HG03354 (cell line): ENCODE measurements at regions not wholly inside any gene's neighbourhood (a gene's known extent, or its start where the extent isn't known, plus 50 kb on each side); places are given as distances from the start of the nearest gene placed in this dataset.

Source experiments
- ATAC-seq: cut with Tn5 transposase; IDR thresholded peaks from one replicate; pipeline ENCODE4 v1.9.1; 2021; ENCODE audit warnings: mild to moderate bottlenecking; ENCODE audit not compliant: unreplicated experiment, poor library complexity, severe bottlenecking

DNA sequence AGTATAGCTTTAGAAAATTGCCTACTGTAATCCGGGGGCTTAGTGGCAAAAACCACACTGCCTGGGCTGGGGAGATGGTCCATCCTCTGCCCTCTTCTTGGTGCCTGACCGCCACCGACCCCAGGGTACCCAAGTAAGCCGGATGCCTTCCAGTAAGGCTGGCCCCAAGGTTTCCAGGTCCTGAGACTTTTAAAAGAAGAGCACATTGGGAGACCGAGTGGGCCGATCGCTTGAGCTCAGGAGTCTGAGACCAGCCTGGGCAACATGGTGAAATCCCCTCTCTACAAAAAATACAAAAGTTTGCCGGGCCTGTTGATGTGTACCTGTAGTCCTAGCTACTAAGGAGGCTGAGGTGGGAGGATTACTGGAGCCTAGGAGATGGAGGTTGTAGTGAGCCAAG, 406.7 kb upstream of the IRX4 start:
- ATAC-seq, result no peak

- no peak for ATAC-seq
Observed at GRCh38 chr5:2288968-2289367, 406.2 kb upstream of the IRX4 start.

GRCh38 chr5:2288466-2288865, 405.7 kb upstream of the IRX4 start:
- ATAC-seq, result no peak

- no peak for ATAC-seq
Observed at GRCh38 chr5:2286250-2286649, 403.5 kb upstream of the IRX4 start.

DNA sequence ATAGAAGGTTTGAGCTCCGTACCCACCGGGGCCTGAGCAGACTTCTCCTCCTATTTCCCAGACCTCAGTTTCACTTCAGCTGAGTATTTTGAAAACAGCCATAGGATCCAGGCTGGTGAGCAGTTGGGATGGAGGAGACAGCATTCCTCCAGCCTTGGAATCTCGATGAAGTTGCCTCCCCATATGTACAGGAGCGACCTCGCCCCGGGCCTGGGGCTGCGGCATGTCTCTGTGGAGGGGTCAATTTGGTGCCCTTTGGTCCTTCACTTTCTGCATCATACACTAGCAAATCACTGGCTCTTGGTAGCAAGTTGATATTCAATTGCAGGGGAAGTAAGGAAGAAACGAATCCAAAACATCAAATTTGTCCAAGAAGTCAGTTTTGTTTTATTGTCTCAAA, 402.0 kb upstream of the IRX4 start:
- ATAC-seq, result no peak

DNA sequence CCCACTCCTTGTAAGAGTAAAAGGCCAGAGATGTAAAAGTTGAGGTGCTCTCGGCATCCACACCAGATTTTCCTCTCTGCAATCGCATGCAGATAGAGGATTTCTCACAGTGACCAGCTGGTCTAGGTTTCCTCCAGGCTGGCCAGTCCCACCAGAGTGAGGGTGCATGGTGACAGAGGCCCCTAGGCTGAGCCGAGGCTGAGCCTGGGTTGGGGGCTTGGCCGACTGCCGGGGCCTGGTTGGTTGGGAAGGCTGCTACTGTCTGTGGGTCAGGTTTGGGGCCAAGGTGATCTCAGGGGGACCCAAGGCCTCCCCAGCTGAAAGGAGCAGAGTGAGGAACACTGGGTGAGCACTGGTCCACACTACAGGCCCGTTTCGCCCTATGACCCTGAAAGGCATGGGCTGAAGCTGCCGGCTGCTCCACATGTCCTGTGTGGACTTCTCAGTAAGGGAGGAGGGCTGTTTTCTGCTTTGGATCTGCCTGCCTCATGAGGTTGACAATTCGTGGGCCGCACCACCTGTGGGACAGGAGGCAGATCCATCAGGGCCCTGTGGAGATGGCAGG, 400.8 kb upstream of the IRX4 start:
- no peak for ATAC-seq

DNA sequence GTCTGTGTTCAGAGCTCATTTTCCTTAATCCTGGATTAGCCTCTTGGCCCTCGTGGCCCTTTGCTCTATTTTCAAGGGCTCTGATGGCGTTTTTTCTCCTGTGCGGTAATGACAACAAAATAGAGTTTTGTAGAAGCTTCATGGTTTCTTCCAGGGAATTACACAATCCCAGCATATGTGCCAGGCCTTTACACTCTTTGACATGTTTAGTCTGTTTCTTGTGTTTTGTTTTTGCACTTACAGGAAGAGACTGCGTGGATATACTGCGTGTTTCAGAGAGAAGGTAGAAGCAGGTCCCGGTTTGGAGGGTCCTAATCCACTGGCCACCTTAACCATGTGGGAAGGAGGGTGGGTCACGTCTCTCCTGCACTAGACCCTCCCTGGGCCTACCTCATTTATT, 400.2 kb upstream of the IRX4 start:
- no peak for ATAC-seq

GRCh38 chr5:2282034-2282690, 399.4 kb upstream of the IRX4 start:
- no peak for ATAC-seq

- no peak for ATAC-seq
Observed at GRCh38 chr5:2281446-2281845, 398.7 kb upstream of the IRX4 start.

DNA sequence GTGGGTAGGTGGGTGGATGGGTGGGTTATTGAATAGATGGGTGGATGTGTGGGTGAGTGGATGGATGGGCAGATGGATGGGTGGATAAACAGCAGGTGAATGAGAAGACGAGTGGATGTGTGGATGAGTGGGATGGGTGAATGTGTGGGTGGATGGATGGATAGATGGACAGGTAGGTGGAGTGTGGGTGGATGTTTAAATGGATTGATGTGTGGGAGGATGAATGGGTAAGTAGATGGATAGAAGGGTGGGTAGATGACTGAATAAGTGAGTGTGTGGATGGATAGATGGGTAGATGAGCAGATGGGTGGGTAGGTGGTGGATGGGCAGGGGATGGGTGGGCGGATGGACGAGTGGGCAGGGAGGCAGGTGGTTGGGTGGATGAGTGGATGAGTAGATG, 397.6 kb upstream of the IRX4 start:
- ATAC-seq, result no peak

GRCh38 chr5:2278825-2279456, 396.2 kb upstream of the IRX4 start:
- ATAC-seq, result no peak

- ATAC-seq, result no peak
Observed at GRCh38 chr5:2277886-2278285, 395.2 kb upstream of the IRX4 start.

GRCh38 chr5:2276101-2276500, 393.4 kb upstream of the IRX4 start:
- no peak for ATAC-seq

GRCh38 chr5:2272755-2273154, 390.0 kb upstream of the IRX4 start:
- ATAC-seq, result no peak

DNA sequence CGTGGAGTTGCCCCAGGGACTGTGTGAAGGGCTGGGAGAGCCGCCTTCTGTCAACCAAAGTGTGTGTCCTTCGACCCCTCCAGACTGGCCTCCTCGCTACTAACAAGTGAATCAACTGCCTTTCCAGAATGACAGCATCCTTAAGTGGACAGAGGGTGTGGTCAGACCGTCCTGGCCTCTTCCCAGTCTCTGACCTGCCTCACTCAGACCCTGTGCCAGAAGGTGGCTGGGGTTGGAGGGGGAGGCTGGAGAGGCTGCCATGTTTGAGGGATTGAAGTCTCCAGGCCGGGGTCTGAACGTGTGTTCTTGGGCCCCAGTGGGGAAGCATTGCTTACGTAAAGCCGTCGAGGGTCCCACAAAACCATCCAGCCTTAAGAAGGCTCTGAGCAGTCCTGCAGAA, 389.3 kb upstream of the IRX4 start:
- ATAC-seq, result no peak

GRCh38 chr5:2271316-2271715, 388.6 kb upstream of the IRX4 start:
- no peak for ATAC-seq

GRCh38 chr5:2270467-2270866, 387.7 kb upstream of the IRX4 start:
- ATAC-seq, result no peak

DNA sequence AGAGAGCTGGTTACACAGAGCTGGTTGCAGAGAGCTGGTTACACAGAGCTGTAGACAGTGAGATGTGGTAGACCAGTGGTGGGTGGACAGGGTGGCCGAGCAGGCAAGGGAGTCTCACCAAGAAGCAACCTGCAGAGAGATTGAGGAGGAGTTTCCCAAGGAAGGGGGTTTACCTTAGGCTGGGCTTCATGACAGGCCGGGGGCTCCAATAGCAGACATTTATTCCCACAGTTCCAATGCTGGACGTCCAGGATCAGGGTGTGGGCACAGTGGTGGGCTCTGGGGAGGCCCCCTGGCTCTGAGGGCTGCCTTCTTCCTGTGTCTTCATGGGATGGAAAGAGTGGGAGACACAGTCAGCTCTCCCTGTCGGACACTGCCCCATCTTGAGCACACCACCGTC, 386.9 kb upstream of the IRX4 start:
- no peak for ATAC-seq

- no peak for ATAC-seq
Observed at GRCh38 chr5:2267991-2268390, 385.3 kb upstream of the IRX4 start.

GRCh38 chr5:2266641-2267240, 384.0 kb upstream of the IRX4 start:
- no peak for ATAC-seq

DNA sequence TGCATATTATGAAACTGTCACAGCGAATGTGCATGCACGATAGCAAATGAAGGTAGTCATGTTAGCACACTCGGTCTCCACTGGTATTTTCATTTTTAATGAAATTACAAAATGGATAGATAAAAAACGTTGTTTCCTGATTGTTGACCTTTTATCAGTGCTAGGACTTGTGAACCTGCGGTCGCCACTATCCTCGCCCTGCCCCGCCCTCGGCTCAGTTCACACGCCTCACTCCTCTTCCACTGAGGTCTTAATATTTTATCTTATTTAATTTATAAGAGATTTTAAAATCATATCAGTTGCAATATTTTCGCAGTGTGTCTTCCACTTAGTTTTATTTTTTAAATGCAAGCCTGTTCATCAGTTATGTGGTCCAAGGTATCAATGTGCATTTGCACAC, 382.6 kb upstream of the IRX4 start:
- ATAC-seq, result no peak
